Mucosa of stomach (tissue), 1 donor: ENCODE measurements at regions not wholly inside any gene's neighbourhood (a gene's known extent, or its start where the extent isn't known, plus 50 kb on each side); places are given as distances from the start of the nearest gene placed in this dataset.
"Not testable (repeated sequence)": the region's sequence is repeated elsewhere in the genome, so short reads cannot be mapped to it uniquely, and the experiment has no call there.

ENCODE experiments used
- H3K27me3 ChIP-seq: one replicate; pipeline ENCODE4 v1.7.0; 2013; ENCODE audit warnings: mild to moderate bottlenecking, low read length; ENCODE audit not compliant: control insufficient read depth, insufficient read depth
- H3K36me3 ChIP-seq: one replicate; pipeline ENCODE4 v1.7.0; 2013; ENCODE audit warnings: low read length; ENCODE audit not compliant: control insufficient read depth, insufficient read depth
- H3K4me1 ChIP-seq: one replicate; pipeline ENCODE4 v1.7.0; 2013; ENCODE audit warnings: mild to moderate bottlenecking, low read length; ENCODE audit not compliant: control insufficient read depth, insufficient read depth
- H3K4me3 ChIP-seq: one replicate; pipeline ENCODE4 v1.7.0; 2013; ENCODE audit warnings: low read length
- H3K9ac ChIP-seq: one replicate; pipeline ENCODE4 v1.7.0; 2013; ENCODE audit warnings: mild to moderate bottlenecking, low read length, moderate library complexity
- H3K9me3 ChIP-seq: one replicate; pipeline ENCODE4 v1.7.0; 2013; ENCODE audit warnings: mild to moderate bottlenecking, low read length, moderate library complexity; ENCODE audit not compliant: control insufficient read depth
- donor health status: Pancreatic carcinoma.

DNA sequence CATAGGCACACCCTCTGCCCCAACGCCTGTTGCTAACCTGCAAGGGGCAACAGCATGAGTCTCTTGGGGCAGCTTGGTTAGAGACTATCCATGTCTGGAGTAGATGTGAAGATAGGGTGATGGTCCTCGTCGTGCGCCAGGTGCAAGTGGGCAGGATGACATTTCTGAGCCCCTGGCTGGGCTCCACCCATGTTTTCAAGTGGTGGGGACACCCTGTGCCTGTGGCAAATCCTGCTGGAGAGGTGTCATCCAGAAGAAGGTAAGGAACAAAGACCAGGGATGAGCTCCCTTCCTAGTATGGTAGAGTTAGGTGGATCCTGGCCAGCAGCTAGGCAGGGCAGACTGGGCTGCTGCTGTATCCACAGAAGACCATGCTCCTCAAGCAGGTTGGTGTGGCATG lies 152.6 kb downstream of the ABHD5 start:
- no peak overlapping the region for H3K4me3 ChIP-seq
- no peaks in the 10 kb centered on the region for H3K9me3 ChIP-seq
- H3K9ac ChIP-seq, result no peak overlapping the region
- no peaks in the 10 kb centered on the region for H3K27me3 ChIP-seq
- H3K4me1 ChIP-seq, result no peaks in the 10 kb centered on the region
- H3K36me3 ChIP-seq, result no peaks in the 10 kb centered on the region

GRCh38 chr3:43844757-43845156 lies 154.0 kb downstream of the ABHD5 start:
- Histone ChIP-seq H3K9me3 (no peaks in the 10 kb centered on the region), H3K9ac (no peak overlapping the region), H3K27me3 (no peaks in the 10 kb centered on the region), H3K36me3 (no peaks in the 10 kb centered on the region), H3K4me1 (no peaks in the 10 kb centered on the region), H3K4me3 (no peak overlapping the region)

- not testable (repeated sequence) for H3K36me3 ChIP-seq, H3K4me1 ChIP-seq, H3K27me3 ChIP-seq, H3K4me3 ChIP-seq, H3K9ac ChIP-seq, H3K9me3 ChIP-seq
Observed at GRCh38 chr3:43845553-43845952, 154.8 kb downstream of the ABHD5 start.

DNA sequence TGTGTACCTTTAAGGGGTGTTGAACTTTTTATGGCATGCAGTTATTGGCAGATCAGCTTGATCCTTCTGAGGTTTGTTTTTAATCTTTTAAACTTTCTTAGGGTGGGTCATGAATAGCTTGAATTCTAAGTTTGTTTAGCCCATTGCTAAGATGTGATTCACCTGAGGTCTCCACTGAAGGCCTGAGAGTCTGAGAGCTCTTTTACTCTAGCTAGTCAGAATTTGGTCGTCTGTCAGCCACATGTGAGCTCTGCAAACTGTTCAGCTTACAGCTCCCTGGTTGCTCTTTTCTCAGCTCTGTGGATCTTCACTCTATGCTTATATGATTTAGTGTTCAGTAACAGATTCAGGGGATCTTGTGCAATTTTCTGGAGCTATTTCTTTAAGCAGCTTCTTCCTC lies 161.3 kb downstream of the ABHD5 start:
- peaks cover 24% of the 10 kb centered on the region for H3K27me3 ChIP-seq
- H3K36me3 ChIP-seq, result no peaks in the 10 kb centered on the region
- no peaks in the 10 kb centered on the region for H3K9me3 ChIP-seq
- no peak overlapping the region for H3K4me3 ChIP-seq
- no peak overlapping the region for H3K9ac ChIP-seq
- H3K4me1 ChIP-seq, result peaks cover 6% of the 10 kb centered on the region

GRCh38 chr3:43854283-43854682 lies 163.5 kb downstream of the ABHD5 start:
- Histone ChIP-seq H3K36me3 (no peaks in the 10 kb centered on the region), H3K4me3 (no peak overlapping the region), H3K27me3 (peaks cover 44% of the 10 kb centered on the region), H3K4me1 (peaks cover 9% of the 10 kb centered on the region), H3K9me3 (no peaks in the 10 kb centered on the region), H3K9ac (no peak overlapping the region)

DNA sequence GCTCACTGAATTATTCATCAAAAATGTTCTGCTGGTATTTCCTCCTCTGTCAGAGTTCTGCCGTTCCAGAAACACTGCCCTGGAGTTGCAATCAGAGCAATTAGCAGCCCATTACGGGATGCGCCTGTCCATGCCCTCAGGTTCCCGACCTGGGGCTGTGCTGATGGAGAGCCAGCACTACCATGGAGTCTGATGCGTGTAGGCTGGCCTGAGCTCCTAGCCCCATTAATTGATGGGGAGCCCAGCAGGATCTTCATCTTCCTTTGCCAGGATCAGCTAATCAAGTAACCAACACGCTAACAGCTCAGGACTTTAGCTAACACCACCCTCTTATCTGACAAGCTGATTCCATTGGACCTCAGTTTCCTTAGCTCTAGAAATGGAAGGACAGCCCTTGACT lies 164.2 kb downstream of the ABHD5 start:
- H3K36me3 ChIP-seq, result no peaks in the 10 kb centered on the region
- peaks cover 50% of the 10 kb centered on the region for H3K27me3 ChIP-seq
- no peaks in the 10 kb centered on the region for H3K9me3 ChIP-seq
- H3K9ac ChIP-seq, result no peak overlapping the region
- no peak overlapping the region for H3K4me3 ChIP-seq
- H3K4me1 ChIP-seq, result peaks cover 9% of the 10 kb centered on the region

DNA sequence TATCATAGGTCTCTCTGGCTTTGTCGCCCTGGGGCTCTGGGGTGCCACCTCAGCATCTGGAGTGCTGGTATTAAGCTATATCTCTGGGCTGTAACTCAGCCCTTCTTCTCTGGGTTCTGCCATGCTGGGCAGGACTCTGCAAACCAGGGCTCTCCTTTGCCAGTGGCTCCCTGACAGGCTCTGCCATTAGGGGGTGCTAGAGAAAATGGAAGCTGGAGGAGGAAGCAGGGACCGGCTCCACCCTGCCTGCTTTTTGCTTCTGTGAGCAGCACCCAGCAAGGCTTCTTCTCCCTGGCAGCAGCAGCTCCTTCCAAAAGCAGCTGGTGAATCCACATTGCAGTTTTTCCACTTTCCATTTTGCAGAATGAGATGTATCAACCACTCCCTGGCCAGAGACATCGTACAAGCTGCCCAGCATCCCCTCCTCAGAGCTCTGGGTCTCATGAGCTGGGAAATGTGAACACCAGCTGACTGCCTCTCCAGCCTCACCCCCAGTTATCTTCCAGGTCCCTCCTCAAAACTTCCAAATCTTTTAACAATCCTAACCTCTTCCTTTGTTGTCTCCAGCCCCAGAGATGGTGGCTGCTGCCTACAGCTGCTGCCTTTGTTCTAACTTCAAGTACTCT lies 165.0 kb downstream of the ABHD5 start:
- Histone ChIP-seq H3K4me3 (no peak overlapping the region), H3K9me3 (no peaks in the 10 kb centered on the region), H3K9ac (no peak overlapping the region), H3K36me3 (no peaks in the 10 kb centered on the region), H3K4me1 (peaks cover 9% of the 10 kb centered on the region), H3K27me3 (peaks cover 52% of the 10 kb centered on the region)

- H3K27me3 ChIP-seq, result peaks cover 52% of the 10 kb centered on the region
- H3K9ac ChIP-seq, result no peak overlapping the region
- H3K4me1 ChIP-seq, result peaks cover 9% of the 10 kb centered on the region
- H3K36me3 ChIP-seq, result no peaks in the 10 kb centered on the region
- H3K9me3 ChIP-seq, result no peaks in the 10 kb centered on the region
- H3K4me3 ChIP-seq, result no peak overlapping the region
Observed at GRCh38 chr3:43856351-43856750, 165.6 kb downstream of the ABHD5 start.

- Histone ChIP-seq H3K36me3 (no peaks in the 10 kb centered on the region), H3K4me3 (no peak overlapping the region), H3K27me3 (peaks cover 52% of the 10 kb centered on the region), H3K9me3 (no peaks in the 10 kb centered on the region), H3K4me1 (peaks cover 9% of the 10 kb centered on the region), H3K9ac (no peak overlapping the region)
Observed at GRCh38 chr3:43856761-43857160, 166.0 kb downstream of the ABHD5 start.

DNA sequence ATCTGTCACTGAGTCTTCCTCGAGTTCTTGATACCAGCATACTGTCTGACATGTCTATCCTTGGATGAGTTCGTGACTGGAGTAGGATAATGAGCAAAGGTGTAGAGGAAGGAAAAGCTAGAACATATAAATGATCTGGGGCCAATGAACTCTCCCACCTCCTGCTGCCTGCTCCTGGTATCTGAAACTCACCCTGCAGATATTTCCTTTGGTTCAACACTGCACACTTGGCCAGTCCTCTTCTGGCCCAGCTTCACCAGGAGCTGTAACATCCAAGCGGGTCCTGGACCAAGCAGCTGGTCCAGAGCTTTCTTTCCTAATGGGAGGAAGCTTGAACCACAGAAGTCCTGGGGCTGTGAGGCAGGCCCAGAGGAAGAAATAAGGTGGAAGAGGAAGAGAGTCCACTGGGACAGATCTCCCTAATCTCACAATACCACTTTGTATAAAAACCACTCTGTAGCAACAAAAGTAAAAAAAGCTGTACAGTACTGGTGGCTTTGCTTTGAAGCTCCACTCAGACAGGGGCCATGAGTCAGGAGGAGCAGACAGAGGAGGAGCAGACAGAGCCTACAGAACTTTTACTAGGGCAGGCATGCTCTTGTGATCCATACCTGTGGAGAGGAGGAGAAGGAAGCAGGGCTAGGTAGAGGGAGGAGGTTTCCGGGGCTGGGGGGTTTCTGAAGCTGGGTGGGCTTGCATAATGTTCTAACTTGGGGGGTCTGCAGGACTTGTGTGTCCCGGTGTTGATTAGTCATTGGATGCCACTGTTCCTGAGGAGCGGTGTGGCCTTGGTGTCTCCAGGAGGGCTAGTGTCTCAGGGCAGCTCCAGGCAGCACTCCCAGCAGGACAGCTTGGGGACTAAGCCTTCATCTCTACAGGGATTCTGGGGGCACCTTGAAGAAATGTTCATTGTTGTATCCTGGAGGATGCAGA lies 166.9 kb downstream of the ABHD5 start:
- Histone ChIP-seq H3K9me3 (no peaks in the 10 kb centered on the region), H3K9ac (no peak overlapping the region), H3K4me1 (peaks cover 9% of the 10 kb centered on the region), H3K36me3 (no peaks in the 10 kb centered on the region), H3K4me3 (no peak overlapping the region), H3K27me3 (peaks cover 52% of the 10 kb centered on the region)

- no peaks in the 10 kb centered on the region for H3K9me3 ChIP-seq
- no peak overlapping the region for H3K4me3 ChIP-seq
- no peak overlapping the region for H3K9ac ChIP-seq
- H3K27me3 ChIP-seq, result peaks cover 52% of the 10 kb centered on the region
- H3K36me3 ChIP-seq, result no peaks in the 10 kb centered on the region
- H3K4me1 ChIP-seq, result peaks cover 9% of the 10 kb centered on the region
Observed at GRCh38 chr3:43858294-43858701, 167.6 kb downstream of the ABHD5 start.

DNA sequence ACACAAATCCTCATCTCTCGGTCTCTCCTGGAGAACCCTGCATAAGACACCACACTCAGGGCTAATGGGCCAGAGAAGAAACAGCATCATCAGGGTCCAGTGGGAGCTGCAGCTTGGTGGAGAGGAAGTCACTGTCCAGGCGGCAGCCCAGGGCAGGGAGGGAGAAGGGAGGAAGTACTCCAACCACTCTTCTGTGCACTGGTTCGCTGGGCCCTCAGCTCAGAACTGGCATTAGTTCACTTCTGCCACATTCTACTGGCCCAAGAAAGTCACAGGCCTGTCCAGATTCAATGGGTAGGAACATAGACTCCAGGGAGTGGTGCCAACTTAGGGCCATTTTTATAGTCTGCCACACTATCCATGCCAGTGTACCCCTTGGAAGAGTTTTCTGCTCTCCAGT lies 169.0 kb downstream of the ABHD5 start:
- Histone ChIP-seq H3K27me3 (peaks cover 48% of the 10 kb centered on the region), H3K4me3 (no peak overlapping the region), H3K9me3 (no peaks in the 10 kb centered on the region), H3K4me1 (peaks cover 9% of the 10 kb centered on the region), H3K9ac (no peak overlapping the region), H3K36me3 (no peaks in the 10 kb centered on the region)
